ENCODE measurements at regions not wholly inside any gene's neighbourhood (a gene's known extent, or its start where the extent isn't known, plus 50 kb on each side); places are given as distances from the start of the nearest gene placed in this dataset.
"Not testable (repeated sequence)": the region's sequence is repeated elsewhere in the genome, so short reads cannot be mapped to it uniquely, and the experiment has no call there.

DNA sequence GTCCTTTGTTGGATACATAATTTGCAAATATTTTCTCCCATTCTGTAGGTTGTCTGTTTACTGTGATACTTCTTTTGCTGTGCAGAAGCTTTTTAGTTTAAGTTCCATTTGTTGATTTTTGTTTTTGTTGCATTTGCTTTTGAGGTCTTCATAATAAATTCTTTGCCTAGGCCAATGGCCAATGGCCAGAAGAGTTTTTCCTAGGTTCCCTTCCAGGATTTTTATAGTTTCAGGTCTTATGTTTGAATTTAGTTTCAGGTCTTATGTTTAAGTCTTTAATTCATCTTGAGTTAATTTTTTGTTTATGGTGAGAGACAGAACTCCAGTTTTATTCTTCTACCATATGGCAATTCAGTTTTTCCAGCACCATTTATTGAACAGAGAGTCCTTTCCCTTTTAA lies 90.1 kb upstream of the GOT2 start:
- no peak for DNase-seq

DNA sequence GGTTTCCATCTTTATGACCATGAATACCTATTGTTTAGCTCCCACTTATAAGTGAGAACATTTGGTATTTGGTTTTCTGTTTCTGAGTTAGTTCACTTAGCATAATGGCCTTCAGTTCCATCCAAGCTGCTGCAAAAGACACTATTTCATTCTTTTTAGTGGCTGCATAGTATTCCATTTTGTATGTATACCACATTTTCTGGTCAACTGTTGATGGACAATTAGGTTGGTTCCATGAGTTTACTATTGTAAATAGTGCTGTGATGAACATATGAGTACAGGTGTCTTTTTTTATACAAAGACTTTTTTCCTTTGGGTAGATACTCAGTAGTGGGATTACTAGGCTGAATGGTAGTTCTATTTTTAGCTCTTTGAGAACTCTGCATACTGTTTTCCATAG lies 87.8 kb upstream of the GOT2 start:
- no peak for DNase-seq

DNA sequence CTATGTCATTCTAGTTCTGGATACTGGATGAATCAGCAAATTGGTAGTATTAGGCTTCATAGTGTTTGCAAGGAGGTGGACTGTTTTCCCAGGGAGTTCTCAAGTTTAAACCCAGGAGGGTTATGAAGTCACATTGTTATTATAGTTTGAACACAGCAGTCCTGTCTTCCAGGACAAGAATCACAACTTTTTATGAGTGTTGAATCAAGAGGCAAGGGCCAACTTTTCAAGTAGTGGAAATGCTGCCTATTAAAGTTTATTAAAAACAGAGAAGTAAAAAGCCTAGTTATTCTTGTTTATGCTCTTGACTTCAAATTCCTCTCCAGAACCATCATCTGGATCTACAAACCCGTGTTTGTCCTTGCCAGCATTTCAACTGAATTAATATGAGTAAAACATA lies 86.3 kb upstream of the GOT2 start:
- DNase-seq, result no peak

DNA sequence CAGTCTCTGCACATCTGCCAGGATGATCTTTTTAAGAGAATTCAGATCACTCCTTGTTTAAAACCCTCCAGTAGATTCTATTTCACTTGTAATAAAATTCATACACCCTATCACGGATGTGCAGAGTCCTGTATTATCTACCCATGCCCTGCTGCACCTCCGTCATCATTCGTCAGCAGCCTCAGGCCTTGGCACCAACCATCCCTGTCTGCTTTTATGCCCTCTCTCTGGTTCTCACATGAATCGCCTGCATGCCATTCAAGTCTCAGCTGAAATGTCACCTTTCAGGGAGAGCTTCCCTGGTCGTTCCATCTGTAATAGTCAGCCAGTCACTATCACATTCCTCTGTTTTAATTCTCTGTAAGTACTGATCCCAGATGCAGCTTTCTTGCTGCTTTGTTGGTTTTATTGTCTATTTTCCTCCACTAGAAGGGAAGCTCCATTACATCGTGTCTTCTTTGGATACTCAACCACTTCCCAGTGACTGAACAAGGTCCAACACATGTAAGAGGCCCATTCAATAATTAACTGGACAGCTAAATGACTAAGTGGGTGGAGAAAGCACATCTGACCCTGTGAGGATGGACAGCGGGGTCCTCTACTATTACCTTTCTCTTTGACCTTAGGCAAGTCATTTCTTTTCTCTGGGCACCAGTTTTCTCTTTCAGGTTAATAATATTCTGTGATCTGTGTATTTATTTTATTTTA lies 81.2 kb upstream of the GOT2 start:
- DNase-seq, result no peak

DNA sequence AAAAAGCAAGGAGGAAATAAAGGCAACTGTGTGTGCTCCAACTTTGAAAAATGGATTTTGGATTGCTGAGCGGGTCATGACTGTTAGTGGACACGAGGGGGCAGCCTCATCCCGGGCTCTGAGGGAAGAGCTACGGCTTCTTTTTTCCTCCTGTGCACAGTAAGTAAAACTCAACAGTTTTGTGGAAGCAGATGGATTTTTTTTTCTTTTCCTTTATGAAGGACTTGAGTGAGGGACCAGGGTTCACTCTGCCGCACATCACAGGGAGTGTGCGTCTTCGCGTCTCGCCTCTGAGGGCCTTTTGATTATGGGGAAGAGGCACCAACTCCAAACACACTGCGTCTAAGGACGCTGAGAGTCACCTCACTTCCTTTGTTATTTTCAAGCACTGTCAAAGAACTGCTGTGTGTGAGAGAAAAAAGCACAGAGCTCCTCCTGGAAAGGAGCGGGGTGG lies 80.3 kb upstream of the GOT2 start:
- peak; percentile 18 for DNase-seq

DNA sequence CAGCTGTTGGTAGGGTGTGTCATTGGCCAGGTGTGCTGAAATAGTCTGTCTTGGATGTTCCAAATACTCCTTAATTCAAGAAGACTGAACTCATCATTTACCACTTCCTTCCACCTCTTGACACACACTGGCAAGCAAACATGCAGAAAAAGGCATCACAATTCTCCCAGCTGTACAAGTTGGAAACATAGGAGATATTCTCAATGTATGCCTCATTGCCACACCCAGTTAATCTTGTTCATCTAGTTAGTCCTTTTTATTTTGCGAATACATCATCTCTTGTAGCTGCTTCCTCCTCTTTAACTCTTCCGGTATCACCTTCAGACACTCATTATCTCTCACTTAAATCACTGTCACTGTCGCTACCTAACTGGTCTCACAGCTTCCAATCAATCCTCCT lies 75.1 kb upstream of the GOT2 start:
- no peak for DNase-seq

DNA sequence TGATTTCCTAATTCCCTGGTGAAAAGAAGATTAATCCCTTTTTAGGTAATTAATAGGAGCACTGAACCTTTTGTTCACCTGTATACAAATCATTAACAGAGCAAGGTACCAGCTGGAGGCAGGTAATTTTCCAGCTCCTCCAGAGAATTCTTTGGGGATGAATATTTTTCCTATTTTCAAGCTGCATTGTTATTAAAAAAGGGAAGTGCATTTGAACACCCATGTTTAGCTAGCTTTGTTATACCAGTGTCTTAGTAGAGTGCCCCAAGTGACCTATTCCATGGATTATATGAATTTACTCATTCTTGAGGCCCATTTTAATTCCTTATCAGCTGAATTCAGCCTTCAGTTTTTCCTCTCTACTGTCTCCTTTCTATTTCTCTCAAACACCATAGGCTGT lies 73.2 kb upstream of the GOT2 start:
- no peak for DNase-seq

DNA sequence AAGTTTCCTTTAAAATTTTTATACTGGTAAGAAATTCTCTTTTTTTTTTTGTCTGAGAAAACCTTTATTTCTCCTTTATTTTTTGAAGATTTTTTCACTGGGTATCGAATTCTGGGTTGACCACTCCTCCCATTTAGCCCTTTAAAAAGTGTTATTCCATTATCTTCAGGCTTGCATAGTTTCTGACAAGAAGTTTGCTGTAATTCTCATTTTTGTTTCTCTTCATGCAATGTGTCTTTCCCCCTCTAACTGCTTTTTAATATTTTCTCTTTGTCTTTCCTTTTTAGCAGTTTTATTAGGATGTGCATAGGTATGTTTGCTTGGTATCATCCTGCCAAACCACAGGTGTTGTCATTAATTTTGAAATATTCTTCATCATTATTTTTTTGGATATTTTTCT lies 67.7 kb upstream of the GOT2 start:
- DNase-seq, result no peak

DNA sequence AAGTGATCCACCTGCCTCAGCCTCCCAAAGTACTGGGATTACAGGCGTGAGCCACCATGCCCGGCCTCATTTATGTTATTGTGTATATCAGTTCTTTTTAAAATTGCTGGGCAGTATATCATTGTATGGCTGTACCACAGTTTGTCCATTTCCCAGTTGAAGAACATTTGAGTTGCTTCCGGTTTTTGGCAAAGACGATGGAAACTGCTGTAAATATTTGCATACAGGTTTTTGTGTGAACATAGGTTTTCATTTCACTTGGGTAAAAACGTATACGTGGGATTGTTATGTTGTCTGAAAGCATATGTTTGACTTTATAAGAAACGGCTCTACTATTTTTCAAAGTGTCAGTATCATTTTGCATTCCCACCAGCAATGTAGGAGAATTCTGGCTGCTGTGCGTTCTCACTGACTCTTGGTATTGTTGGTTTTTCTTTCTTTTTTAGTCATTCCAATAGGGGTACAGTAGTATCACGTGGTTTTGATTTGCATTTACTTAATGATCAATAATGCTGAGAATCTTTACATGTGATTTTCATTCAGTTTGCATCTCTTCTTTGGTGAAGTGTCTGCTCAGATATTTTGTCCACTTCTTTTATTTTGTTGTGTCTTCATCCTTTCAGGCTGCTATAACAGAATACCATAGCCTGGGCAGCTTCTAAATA lies 63.2 kb upstream of the GOT2 start:
- DNase-seq, result no peak

DNA sequence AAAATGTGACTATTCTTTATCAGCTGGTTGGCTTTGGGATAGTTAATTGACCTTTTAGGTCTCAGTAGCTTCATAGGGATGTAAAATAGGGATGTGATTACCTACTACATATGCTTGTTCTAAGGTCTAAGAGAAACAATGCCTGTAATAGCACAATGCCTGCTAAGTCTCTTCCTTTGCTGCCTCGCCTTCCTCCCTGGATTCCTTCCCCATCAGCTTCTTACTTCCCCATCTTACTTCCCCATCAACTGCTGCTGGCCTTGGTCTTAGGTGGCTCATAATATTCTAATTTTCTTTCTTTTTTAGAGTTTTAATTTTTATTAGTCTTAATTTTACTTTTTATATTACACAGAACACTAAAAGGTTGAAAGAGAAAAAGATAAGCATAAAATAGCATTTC lies 59.2 kb upstream of the GOT2 start:
- no peak for DNase-seq

DNA sequence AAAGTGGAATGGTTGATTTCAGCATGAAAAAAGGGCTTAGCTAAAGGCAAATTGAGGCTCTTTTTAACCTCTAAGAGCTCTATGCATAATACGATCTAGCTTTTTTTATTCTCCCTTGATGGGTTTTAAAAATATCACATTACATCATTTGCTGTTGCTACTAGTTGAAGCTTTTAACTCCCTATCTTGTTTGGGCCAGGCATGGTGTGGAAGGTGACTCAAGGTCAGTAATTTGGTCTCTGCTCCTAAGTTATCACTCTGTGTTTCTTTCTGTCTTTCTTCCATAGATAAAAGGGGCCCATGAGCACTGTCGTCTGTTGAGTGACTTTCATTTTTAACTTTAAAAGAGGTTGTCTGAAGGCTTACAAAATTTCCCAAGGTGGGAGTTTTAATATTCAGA lies 58.1 kb upstream of the GOT2 start:
- DNase-seq, result no peak

DNA sequence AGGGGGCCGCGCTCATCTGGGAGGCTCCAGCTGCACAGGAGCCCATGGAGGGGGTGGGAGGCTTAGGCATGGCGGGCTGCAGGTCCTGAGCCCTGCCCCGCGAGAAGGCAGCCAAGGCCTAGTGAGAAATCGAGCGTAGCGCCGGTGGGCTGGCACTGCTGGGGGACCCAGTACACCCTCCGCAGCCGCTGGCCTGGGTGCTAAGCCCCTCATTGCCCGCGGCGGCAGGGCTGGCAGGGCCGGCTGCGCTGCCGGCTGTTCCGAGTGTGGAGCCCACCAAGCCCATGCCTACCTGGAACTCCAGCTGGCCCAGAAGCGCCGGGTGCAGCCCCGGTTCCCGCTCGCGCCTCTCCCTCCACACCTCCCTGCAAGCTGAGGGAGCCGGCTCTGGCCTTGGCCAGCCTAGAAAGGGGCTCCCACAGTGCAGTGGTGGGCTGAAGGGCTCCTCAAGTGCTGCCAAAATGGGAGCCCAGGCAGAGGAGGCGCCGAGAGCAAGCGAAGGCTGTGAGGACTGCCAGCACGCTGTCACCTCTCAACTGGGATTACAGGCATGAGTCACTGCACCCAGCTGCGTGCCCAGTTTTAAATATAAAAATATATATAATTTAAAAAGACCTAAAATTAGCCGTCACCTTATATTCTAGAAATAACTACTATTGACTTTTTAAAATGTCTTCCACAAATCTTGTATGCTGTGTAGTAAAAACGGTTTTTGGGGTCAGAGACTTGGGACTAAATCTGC lies 56.9 kb upstream of the GOT2 start:
- not testable (repeated sequence) for DNase-seq

DNA sequence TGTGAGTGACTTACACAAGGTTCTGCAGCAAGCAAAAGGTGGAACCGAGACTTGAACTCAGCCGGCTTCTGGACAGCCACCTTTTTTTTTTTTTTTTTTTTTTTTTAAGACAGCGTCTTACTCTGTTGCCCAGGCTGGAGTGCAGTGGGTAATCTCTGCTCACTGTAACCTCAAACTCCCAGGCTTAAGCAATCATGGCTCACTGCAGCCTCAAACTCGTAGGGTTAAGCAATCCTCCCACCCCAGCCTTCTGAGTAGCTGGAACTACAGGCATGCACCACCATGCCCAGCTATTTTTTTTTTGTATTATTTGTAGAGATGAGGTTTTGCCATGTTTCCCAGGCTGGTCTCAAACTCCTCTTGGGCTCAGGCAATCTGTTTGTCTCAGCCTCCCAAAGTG lies 55.2 kb upstream of the GOT2 start:
- no peak for DNase-seq

Data from SHP77 treated with DMSO at 0.1 percent for 48 hours (cell line).